AG20443 (cell line): ENCODE measurements at regions not wholly inside any gene's neighbourhood (a gene's known extent, or its start where the extent isn't known, plus 50 kb on each side); places are given as distances from the start of the nearest gene placed in this dataset.
A peak's percentile ranks its signal among the peaks of the same experiment; 100 is the strongest.

Experiments
- DNase-seq: peaks from one replicate; pipeline ENCODE4 v3.0.0; 2012; ENCODE audit warnings: low spot score, mixed read lengths

DNA sequence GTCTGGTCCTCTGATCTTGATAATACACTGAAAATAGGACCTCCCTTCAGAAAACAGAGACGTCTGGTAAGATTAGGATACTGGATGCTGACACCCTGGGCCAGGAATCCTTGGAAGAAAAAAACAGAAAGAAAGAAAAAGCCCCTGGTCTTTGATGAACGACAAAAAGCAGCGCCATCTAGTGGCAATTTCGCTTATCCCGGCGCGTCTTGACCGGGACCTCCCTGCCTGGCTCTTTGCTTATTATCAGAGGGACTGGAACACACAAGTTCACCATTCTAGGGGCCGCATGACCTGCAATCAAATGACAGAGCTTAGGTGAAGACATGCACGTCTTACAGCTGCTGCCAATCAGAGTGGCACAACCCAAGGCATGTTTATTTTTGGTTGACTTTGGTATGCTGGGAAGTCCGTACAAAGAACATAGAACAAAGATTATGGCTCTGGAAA is 114.9 kb upstream of the NFIB start:
- peak; percentile 75 for DNase-seq

DNA sequence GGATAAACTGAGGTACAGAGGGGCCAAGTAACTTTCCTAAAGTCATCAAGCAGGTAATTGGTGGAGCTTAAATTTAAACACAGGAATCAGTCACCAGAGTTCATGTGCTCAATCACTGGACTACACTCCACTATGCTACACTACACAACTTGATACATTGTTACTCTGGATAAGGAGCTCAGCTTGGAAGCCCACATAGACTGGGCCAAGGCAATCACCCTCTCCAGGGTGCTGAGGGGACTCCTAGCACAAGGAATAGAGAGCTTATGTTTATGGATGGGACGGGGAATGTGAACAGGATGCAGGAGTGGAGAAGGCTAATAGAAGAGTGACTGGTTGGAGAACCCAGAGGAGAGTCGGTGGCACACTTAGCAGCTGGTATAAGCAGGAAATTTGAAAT is 113.5 kb upstream of the NFIB start:
- no peak for DNase-seq

DNA sequence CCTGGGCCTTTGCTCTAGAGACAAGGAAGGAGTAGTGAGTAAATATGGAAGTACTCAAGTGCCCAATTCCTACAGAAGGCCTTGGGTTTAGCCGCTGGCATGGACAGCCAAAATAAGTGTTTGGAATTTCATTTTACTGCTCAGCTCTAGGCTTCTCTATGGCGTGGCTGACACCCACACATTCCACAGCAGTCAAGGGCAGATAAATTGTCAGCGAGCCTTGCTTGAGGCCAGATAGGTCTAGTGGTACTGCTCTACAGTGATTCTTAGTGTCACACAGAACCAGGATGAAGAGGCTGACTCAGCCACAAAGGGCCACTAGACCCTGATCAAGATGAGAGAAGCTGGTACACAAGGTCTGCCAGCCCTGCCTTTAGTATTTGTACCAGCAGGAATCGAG is 111.0 kb upstream of the NFIB start:
- no peak for DNase-seq

DNA sequence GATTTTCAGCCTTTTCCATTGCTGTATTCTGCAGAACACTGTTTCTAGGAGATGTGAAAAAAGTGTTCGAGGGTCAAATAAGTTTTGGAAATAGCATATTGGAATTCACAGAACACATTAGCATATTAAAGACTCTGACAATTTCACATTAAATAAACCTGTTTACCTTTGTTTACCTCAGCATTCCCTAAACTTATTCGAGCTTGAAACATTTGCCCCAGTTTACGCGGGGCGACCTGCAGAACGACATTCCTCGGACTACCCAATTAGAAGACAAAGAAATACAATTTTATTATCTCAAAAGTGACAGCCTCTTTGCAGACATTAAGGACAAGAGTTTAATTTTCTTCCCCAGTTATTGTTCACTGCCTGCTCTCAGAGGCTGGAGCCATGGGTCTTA is 110.3 kb upstream of the NFIB start:
- DNase-seq, result no peak

DNA sequence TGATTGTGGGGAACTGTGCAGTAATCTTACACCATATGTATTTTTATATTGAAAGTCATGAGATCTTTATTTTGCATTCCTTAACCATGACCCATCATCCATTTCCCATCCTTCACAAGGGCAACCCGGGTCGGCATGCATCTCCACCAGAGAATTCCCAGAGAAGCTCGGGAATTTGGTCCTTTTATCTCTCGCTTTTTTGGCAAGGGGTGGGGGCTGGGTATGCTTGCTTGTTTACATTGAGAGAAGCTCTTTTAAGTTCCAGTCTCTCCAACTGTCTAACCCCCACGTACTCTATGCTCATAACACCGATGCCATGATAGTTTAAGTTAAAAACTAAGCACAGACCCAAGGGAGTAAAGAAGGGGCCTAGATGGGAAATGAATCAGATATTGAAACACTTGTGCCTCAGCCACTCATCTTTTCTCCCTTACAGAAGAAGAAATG is 109.9 kb upstream of the NFIB start:
- peak; percentile 37 for DNase-seq

DNA sequence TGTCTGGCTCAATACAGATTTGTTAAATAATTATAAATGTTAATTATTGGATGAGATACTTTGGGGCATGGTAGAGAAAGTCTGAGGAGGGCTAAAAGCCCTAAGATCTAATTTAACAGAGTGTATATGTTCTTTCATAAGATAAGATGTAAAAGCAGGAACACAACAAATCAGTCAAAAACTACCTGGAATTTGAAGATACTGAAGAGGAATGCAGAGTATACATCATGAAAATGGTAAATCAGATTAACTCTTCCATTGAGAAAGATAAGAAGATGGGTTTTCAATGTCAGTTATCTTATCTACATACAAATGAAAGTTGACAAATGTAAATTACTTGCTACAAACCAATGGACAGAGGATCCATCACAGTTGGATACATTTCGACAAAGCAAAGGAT is 107.3 kb upstream of the NFIB start:
- no peak for DNase-seq

DNA sequence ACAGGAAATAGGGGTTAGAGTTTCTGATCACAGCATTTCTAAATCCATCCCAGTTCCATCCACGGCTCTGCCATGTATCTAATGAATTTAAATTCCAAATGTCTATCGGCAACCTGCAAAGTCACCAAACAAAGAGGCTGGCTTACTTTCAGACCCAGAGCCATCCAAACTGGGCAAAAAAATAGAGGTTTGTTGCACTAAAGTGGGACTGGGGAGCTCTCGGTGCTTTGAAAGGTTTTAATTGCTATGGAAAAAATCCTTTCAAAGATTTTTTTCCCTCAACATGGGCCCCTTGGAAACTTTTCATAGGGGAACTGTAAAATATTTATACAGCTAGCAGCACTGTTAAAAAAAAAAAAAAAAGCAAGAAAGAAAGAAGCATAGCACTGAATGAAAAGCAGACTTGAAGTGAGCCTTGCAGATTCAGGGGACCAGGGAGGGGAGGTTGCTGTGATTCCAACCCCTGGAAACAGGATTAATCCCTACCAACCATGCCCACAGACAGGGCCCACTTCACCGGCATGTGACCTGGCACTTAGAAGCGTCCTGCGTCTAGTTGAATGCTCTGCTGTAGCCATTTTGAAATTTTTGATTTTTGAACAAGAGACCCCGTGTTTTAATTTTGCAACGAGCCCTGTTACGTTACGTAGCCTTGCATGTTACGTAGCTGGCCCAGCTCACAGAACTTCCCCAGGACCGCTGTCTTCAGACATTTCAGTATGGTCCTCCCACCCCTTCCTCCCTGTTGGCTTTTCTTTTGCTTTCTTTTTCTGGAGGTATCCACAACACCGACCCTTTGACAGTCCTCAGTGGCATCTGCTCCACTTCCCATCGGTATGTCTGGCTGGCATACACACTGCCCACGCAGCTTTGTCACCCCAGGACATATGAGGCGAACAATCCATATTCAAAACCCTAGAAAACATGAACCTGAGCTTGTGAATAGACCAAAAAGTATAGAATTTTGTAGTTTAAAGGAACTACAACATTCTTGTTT is 105.3 kb upstream of the NFIB start:
- no peak for DNase-seq

DNA sequence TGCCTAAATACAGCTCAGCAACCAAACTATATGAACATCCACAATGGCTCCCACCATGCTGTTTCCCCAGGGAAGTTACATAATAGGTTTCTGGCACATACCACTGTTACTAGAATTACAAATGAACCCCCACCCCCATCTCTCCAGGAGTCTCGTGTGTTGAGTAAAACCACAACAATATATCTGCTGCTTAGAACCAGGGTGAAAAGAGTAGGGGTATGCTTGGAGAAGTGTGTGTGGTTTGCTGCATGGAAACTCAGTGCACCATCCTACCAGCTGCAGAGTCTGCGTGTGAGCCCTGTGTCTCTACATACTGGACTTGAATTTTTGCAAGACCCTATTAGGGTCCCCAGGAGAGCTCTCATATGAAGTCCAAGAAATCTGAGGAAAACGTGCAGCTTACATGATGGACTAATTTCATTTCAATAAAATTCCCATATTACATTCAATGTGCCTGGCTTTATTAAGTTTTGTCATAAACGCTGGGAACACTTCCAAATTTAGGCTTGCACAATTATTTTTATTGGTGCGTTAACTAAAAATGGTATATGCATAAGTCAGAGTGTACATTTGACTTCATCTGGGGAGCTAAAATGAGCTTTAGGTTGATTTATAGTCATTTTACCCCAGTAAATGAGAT is 104.5 kb upstream of the NFIB start:
- no peak for DNase-seq

DNA sequence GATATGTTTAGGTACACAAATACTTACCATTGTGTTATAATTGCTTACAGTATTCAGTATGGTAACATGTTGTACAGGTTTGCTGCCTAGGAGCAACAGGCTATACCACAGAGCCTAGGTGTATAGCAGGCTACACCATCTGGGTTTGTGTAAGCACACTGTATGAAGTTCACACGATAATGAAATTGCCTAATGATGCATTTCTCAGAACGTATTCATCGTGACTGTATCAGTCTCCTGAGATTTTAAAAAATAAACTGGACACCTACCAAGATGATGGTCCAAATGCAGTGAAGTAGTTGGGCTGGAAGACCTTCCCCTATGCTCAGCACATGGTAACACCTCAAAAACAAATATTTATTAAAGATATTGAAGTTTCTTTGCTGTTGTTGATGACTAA is 103.3 kb upstream of the NFIB start:
- peak; percentile 25 for DNase-seq

DNA sequence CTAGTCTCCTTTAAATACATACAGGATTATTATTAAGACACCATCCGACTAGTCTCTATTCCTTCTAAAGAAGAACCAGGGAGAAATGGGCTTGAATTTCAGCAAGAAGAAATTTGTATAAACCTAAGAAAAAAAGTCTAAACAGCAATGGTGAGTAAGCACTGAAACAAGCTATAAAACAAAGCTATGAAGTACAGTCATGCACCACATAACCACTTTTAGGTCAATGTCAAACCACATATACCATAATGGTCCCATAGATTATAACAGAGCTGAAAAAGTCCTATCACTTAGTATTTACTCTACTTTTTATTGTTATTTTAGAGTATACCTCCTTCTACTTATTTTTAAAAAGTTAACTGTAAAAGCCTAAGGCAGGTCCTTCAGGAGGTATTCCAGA is 102.0 kb upstream of the NFIB start:
- DNase-seq, result peak; percentile 36

DNA sequence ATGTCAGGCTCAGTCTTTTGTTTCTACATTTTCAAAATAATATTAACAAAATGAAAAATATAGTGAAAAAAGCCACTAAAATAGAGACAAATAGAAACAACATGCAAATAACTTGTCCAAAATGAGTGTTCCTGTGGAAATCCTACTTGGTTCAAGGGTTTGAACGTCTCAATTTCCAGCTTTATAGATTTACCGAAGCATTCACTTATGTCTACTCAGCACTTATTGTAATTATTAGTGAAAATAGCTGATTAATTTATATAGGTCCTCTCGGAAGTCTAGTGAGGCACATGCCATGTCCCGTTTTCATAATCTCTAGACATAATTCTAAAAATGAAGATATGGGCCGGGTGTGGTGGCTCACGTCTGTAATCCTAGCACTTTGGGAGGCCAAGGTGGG is 99.9 kb upstream of the NFIB start:
- no peak for DNase-seq

DNA sequence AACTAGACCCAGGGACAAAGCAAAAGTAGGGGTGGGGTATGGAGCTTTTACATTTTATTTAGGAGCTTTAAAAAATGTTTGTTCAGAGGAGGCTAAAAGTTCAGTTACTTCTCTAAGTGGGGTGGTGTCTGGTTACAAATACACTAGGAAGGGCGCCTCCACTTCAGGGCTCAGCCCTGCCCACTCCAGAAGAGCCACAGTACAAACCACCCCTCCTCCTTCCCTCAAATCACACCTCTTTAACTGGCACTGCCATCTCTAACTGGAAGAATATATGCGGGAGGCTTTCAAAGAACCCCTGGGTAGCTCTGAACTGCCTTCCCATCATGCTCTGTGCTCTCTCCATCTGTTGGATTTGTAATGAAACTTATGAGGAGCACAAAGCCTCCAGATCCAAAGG is 98.8 kb upstream of the NFIB start:
- DNase-seq, result no peak

DNA sequence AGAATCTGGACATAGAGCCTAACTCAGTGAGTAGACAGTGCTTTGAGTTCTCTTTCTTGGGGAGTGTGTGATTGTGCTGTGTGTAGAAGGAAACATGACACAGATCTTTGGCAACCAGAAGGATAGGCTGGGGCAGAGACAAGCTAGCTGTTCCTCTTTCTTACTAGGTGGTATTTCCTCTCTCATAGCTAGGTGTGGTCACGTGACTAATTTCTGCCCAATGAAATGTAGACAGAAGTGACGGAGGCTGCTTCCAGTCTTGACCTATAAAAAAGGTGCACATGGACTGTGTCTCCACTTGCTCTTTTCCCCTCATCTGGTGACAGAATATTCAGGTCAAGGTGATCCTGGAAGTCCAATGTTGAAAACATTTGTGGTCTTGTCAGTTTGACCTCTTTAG is 92.5 kb upstream of the NFIB start:
- no peak for DNase-seq

DNA sequence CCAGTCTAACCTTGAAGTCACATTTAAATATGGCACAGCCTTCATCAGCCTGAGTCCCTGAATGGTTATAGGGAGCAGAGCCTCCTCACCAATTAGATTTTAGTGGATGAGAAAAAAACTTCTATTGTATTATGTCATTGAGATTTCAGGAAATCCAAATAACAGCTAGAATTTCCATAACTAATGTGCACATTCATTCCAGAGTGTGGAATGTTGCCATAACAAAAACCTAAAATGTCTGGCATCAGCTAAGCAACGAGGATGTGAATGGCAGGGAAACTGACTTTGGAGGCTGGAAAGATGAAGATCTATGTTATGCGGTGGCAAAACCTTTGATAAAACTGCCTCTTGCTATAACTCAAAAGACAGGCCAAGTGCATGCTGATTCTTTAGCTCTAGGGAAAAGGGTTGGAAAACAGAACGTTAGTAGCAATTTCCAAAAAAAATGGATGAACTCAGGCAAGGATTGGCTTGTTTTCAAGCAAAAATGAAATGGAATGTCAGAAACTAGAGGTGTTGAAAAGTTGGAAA is 91.3 kb upstream of the NFIB start:
- DNase-seq, result no peak

DNA sequence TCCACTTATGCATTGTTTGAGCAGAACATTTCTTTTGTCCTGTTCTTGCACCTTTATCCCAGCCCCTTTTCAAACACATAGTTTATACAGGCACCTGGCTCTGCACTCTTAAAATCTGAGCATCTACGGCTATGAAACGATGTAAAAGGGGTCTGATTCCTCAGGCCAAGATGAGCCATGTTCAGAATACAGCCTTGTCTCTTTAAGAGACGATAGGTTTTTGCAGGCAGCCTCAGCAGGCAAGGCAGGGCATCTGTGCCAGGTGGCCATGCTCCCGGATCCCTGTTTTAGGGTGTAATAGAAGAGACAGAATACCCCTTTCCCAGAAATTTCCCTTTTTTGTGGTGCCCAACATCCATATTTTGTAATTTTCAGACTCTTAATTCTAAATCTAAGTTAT is 89.1 kb upstream of the NFIB start:
- no peak for DNase-seq

DNA sequence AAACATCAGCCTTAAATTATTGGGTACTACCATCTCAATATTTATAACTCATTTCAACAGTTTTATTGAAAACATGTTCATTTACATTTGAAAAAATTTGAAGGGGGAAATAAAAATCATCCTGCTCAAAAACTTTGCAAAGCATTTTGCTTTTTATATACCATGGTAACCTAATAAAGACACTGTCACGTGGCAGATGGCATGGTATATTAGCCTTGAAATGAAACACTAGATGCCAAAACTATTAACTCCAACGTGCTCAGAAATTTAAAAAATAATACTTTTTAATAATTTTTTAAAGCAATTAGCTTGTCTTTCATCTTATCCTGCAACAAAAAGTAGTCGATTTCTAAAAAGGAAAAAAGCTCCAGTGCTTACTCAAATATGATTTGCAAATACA is 88.6 kb upstream of the NFIB start:
- no peak for DNase-seq

DNA sequence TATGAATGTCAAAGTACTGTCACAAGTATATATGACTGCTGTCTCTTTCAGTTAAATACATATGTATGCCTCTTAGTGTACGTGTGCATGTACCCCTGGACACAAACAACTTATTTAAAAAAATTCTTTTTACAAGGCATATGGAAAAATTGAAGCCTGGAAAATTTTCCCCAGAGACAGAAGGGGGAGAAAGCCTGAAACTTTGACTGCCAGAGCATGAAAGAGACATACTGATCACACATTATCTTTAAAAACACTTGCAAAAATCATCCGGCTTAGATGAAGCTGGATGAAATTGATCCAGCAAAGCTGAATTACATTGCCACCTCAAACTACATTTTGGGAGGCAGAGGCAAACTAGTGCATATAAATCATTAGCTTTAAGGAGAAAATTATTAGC is 88.0 kb upstream of the NFIB start:
- no peak for DNase-seq

DNA sequence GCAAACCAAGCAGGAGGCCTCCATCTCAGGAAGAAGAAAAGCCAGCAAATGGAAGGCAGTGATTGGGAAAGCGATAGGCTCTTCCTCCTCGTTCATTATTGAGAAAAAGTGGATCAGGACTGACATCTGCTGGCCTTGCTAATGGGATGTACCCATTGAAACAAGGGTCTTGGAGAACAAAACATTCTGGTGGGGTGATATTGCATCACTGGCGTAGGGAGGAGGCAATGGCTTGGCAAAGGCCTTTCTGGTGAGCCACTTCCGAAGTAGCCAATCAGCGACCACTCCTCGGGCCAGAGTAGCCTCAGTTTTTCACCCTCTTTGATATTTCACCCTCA is 86.7 kb upstream of the NFIB start:
- peak; percentile 77 for DNase-seq

DNA sequence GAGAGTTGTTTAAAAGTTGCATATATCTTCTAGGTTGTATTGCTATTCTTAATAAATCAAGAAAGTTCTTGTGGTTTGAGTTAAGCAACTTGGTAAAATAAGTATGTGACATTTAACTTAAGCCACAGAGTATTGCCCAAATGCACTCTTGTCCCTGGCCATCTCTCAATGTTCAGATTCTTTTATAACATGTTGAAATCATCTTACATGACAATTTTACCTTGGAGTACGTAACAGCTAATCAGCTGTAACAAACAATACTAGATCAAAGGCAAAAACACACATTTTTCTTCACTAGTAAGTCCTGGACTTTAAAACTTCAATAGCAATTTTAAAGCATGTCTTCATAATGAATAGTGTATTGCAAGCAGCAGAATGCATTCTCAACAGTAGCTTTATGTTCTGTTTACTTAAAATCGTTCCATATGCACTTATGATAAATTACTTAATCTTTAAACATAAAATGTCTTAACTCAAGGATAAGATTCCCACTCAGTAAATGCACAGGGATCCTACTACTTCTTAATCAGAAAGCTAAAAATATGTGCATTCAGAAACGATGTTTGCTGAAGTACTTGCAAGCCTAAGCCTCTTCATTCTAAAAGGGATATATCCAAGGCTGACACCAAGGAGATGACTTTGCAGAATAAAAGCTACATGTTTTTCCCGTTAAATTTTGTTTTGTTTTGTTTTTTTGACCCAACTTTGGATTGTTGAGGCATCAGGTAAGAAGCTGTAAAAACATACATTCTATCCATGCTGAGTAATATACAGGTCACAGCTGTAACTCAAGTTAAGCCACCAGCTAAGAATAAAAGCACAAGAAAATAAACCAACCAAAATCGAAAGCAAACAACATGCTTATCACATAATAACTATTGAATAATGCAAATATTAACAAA is 86.1 kb upstream of the NFIB start:
- DNase-seq, result no peak

DNA sequence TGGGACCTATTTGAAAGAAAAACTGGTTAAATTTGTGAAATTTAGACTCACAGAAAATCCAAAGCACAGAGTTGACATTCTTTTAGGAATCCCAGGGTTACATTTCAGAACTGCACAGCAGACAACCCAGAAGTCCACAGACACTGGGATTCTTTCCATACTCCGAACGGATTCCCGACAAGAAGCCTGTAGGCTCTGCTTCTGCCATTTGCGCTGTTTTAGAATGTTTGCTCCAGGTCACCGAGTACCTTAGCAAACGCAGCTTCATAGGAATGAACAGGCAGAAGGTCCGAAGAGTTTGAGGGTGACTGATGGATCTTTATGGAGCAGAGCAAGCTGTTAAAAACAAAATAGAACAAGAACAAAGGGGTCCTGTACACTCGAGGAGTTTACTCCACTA is 84.5 kb upstream of the NFIB start:
- no peak for DNase-seq

DNA sequence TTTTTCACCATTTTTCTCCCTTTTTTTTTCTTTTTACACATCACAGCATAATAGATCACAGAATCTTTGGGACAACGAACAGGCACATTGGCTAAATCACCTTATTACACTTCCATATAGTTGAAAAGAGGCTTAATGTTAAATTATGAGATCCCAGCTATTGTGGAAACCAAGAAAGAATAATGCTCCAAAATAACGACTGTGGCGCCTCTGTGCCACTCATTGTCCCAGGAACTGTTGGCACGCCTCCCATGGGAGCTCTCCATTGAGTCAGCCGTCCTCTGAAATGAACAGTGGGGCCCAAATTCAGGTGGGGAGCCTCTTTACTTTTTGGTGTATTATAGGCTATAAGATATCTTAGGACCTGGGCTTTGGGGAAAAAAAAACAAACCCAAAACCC is 82.2 kb upstream of the NFIB start:
- no peak for DNase-seq
